Muscle of arm (tissue), 1 donor: ENCODE measurements at regions not wholly inside any gene's neighbourhood (a gene's known extent, or its start where the extent isn't known, plus 50 kb on each side); places are given as distances from the start of the nearest gene placed in this dataset.
"Not testable (repeated sequence)": the region's sequence is repeated elsewhere in the genome, so short reads cannot be mapped to it uniquely, and the experiment has no call there.

Source experiments
- DNase-seq: peaks from one replicate; pipeline ENCODE4 v3.0.0-alpha.2; 2013

GRCh38 chr6:150739711-150740349, 125.7 kb upstream of the MTHFD1L start:
- DNase-seq = no peak

DNA sequence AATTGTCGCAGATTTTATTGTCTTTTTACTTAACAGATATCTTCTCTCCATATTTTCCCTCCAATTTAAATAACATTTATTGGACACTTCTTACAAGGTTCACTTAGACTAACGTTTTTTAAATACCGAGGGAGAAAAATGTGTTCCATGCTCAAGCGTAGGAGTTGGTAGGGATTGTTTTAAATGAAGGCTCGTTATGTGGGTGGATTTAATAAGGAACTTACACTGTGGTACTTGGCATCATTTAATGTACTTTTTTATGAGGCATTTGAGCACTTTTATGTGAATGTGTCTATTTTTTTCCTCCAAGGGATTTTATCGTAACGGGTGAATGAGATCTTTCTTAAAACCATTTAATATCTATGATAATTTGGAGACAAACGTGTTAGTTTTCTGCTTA, 125.0 kb upstream of the MTHFD1L start:
- DNase-seq = no peak

GRCh38 chr6:150741633-150742200, 123.8 kb upstream of the MTHFD1L start:
- no peak for DNase-seq

GRCh38 chr6:150744522-150745260, 120.8 kb upstream of the MTHFD1L start:
- no peak for DNase-seq

DNA sequence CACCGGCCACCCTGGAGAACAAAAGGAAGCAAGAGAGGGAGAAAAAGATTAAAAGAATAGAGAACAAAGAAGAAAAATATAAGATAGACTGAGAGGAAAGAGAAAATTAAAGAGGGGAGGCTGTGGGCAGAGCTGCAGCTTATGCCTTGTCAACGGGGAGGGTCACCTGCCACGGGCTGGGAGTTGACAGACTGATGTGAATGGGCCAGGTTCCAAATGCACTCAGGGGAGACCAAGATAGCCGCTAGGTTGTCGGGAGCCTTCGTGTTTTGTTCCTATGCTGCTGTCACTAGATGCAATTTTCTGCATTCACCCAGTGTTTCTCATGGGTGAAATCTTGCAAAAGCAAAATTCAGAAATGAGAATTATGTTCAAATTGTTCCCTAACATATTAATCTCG, 119.6 kb upstream of the MTHFD1L start:
- DNase-seq = no peak

DNA sequence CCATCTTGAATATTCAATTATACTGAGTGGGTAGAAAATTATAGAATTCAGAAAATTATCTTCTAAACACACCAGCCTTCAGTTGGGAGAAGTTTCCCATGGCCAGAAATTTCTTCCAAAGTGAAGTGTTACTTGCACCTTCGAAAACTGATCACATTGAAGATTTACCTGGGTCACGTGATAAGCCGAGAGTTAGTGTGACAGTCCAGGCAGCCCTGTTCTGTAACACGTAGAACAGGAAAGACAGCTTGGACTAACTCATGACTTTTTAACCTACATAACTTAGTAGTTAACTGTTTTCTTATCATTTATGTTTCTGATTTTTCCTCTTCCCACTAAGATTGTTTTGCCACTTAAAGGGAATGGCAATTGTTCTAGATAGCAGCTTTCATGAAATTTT, 118.3 kb upstream of the MTHFD1L start:
- no peak for DNase-seq

GRCh38 chr6:150749091-150749670, 116.3 kb upstream of the MTHFD1L start:
- no peak for DNase-seq

DNA sequence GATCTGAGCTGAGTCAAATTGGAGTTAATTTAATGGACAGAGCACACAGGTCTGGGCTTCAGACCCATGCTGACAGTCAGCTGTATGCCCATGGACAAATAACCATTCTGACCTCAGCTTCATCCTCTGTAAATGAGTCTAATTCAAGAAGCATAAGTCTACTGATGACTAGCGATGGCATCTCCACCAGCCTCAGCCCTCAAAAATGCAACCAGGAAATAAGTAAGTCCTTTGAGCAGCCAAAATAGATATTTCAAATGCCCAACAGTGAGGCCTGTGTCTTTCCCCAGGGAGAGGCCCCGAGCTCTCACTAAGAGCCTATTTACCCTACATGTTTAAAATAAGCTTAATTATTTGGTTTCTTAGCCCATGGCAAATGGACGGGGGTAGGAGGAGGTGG, 114.2 kb upstream of the MTHFD1L start:
- no peak for DNase-seq

GRCh38 chr6:150752409-150752808, 113.1 kb upstream of the MTHFD1L start:
- DNase-seq = no peak

GRCh38 chr6:150753371-150754064, 112.0 kb upstream of the MTHFD1L start:
- no peak for DNase-seq

DNA sequence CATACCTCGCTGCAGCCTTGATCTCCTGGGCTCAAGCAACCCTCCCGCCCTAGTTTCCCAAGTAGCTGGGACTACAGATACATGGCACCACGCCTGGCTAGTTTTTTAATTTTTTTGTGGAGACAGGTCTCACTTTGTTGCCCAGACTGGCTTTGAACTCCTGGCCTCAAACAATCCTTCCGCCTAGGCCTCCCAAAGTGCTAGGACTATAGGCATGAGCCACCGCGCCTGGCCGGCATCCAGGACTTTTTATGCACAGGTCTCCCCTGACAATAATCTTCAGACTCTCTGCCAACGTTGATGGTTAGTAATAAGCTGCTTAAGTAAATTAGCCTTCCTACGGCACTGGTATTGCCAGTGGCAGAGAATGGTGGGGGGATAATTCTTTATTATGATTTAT, 110.5 kb upstream of the MTHFD1L start:
- no peak for DNase-seq

GRCh38 chr6:150755524-150755923, 110.0 kb upstream of the MTHFD1L start:
- no peak for DNase-seq

GRCh38 chr6:150756173-150756572, 109.3 kb upstream of the MTHFD1L start:
- DNase-seq = peak; percentile 78

DNA sequence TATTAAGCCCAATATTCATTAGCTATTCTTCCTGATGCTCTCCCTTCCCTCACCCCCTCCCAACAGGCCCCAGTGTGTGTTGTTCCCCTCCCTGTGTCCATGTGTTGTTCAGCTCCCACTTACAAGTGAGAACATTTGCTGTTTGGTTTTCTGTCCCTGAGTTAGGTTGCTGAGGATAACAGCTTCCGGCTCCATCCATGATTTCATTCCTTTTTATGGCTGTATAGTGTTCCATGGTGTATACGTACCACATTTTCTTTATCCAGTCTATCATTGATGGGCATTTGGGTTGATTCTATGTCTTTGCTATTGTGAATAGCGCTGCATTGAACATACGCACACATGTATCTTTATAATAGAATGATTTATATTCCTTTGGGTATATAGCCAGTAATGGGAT, 107.7 kb upstream of the MTHFD1L start:
- DNase-seq = not testable (repeated sequence)

- DNase-seq = no peak
These were observed 106.0 kb upstream of the MTHFD1L start for GRCh38 chr6:150759483-150759882.

DNA sequence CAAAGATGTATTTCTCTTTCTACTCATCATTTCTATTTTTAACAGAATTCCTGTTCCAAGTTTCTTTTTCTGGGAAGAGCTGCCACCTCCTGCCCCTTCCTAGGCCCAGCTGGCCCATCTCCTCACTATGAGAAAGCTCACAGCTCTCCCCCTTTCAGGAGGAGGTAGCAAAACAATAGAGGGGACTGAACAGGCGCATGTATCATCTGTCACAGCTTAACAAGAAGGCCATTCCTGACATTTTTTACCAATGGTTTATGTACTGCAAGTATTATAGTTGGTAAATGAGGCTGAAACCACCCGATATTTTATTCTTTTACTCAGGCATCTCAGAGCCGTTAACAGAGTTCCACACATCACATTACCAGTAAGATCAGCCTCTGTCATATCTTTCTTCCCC, 103.7 kb upstream of the MTHFD1L start:
- no peak for DNase-seq

DNA sequence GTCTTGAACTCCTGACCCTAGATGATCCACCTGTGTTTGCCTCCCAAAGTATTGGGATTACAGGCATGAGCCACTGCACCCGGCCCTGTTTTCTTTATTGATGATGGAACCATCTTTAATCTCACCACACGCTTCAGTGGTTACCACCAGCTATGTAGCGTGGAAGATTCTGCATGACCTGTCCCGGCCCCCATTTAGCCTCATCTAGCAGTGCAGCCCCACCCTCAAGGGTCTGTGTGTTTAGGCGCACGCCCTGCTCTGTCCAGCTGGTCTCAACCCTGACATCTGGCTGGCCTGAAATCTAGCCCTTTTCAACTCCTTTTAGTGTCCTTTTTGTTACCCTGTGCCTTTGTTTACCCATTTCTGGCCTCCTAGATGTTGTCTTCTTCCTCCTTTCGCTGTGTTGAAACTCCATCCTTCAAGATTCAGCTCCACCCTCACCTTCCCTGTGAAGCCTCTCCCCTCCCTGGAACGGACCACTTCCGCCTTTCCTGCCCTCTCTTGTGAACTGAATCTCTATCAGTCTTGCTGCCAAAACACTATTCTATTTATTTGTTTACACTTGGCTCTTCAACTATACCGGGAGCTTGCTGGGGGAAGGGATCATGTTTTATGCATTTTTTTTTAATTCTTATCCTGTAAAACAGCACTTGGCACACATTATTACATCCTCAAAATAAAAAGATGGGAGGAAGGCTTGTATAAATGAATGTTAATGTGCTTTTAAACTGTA, 101.0 kb upstream of the MTHFD1L start:
- no peak for DNase-seq

DNA sequence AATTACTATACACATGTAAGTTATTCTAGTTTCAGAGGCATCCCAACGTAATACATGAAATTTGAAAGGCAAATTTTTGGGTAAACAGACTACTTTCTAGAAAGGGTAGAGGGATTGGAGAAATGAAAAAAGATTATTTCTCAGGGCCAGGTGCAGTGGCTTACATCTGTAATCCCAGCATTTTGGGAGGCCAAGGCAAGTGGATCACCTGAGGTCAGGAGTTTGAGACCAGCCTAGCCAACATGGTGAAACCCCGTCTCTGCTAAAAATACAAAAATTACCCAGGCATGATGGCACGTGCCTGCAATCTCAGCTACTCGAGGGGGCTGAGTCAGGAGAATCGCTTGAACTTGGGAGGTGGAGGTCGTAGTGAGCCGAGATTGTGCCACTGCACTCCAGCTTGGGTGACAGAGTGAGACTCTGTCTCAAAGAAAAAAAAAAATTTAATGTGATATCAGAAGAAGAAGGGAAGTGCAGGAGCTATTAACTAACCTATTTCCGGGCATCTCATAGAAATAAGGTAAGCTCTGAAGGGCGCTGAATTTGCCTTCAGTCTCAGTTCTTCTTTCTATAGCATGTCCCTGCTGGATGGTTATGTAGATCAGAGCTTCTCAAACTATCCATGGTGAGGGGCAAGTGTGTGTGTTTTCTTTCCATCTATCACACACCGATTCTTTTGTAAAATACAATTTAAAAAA, 100.3 kb upstream of the MTHFD1L start:
- DNase-seq = no peak

GRCh38 chr6:150766201-150766997, 99.1 kb upstream of the MTHFD1L start:
- DNase-seq = peak; percentile 45

- no peak for DNase-seq
These were observed 98.3 kb upstream of the MTHFD1L start for GRCh38 chr6:150767161-150767560.
